Right lobe of liver (tissue), 6 donors: ENCODE measurements at regions not wholly inside any gene's neighbourhood (a gene's known extent, or its start where the extent isn't known, plus 50 kb on each side); places are given as distances from the start of the nearest gene placed in this dataset.

Source experiments
- ATAC-seq, 4 donors: fragments of 200-7000 bp; cut with Tn5 transposase; one replicate each; pipeline ENCODE4 v1.9.1; 2020; ENCODE audit warnings: mild to moderate bottlenecking in 4 of 4, moderate library complexity in 4 of 4
- DNase-seq, 3 donors: peaks; one replicate each; pipeline ENCODE4 v3.0.0-alpha.2; 2020
- H3K27ac ChIP-seq, 3 donors: fragments of 200-600 bp; one replicate each; pipeline ENCODE4 v1.8.0; 2022
- H3K27me3 ChIP-seq, 2 donors: fragments of 200-600 bp; one replicate each; pipeline ENCODE4 v1.8.0; 2022
- H3K36me3 ChIP-seq, 4 donors: fragments of 200-600 bp; sonication (generic) in 1 of 4; one replicate each; pipeline versions ENCODE4 v1.5.1 to v1.8.0; 2017 to 2022; ENCODE audit warnings: control low read depth in 1 of 4
- H3K4me1 ChIP-seq, 4 donors: fragments of 200-600 bp; sonication (generic) in 1 of 4; one replicate each; pipeline versions ENCODE4 v1.5.1 to v1.8.0; 2017 to 2022; ENCODE audit warnings: control low read depth in 1 of 4
- H3K4me3 ChIP-seq, 3 donors: fragments of 200-600 bp; one replicate each; pipeline ENCODE4 v1.8.0; 2022
- H3K9me3 ChIP-seq, 4 donors: fragments of 200-600 bp; sonication (generic) in 1 of 4; one replicate each; pipeline versions ENCODE4 v1.5.1 to v1.8.0; 2017 to 2022; ENCODE audit warnings: control low read depth in 1 of 4
- POLR2A ChIP-seq: fragments of 450-650 bp; IDR thresholded peaks from one replicate; pipeline ENCODE4 v1.6.1; 2017; ENCODE audit warnings: antibody characterized with exemption, mild to moderate bottlenecking
- WGBS: methylation state at CpG from one replicate; pipeline ENCODE4 v1.1.6; 2018; ENCODE audit warnings: low coverage, low lambda C conversion rate; ENCODE audit not compliant: insufficient coverage; ENCODE audit errors: missing lambda C conversion rate; 5-methylcytosine and 5-hydroxymethylcytosine counted together
- intact Hi-C, 2 donors: fragments of 100-400 bp; cut with DNase I; formaldehyde crosslinking; loops; one replicate each; pipeline versions ENCODE4 v1.11.2 to v1.14.1; 2022
- TF ChIP-seq, protein P1 (sequence below), 4 donors: fragments of 200-600 bp in 3 of 4; fragments of 450-650 bp in 1 of 4; IDR thresholded peaks; one replicate each; pipeline versions ENCODE4 v1.5.1 to v1.8.0; 2016 to 2022; ENCODE audit warnings: antibody characterized with exemption in 4 of 4, mild to moderate bottlenecking in 2 of 4
- donor health status: DM: no; HTN: yes; CAD: no.
- donor health status: DM: no; HTN: no; CAD: no.
- donor health status: DM: no; HTN: no; CAD: no.
- donor health status: DM: no; HTN: yes; CAD: no.
- donor health status: DM: no; HTN: yes; CAD: no.

DNA sequence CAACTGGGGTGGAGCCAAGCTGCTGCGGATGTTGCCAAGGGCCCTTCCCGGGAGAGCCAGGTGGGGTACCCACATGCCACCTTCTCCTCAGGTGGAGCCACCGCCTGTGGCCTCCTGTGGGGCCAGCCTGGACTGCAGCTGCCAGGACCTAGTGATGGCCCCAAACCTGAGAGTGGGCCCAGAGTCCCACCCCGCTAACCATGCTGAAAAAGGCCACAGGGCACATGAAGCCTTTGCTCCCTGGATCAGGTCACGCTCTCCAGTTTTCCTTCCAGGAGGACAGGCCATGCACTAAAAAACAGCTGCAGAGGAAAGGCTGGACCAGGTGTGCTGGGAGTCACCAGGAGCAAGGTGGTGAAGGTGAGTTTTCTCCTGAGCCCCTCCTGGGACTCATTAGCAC, 73.9 kb upstream of the SLC22A16 start:
- DNase-seq: no peak
- H3K36me3 ChIP-seq: no peaks in the 10 kb centered on the region
- no peaks in the 10 kb centered on the region for H3K9me3 ChIP-seq
- TF ChIP-seq POLR2A: no peak
- TF ChIP-seq, protein P1, sequence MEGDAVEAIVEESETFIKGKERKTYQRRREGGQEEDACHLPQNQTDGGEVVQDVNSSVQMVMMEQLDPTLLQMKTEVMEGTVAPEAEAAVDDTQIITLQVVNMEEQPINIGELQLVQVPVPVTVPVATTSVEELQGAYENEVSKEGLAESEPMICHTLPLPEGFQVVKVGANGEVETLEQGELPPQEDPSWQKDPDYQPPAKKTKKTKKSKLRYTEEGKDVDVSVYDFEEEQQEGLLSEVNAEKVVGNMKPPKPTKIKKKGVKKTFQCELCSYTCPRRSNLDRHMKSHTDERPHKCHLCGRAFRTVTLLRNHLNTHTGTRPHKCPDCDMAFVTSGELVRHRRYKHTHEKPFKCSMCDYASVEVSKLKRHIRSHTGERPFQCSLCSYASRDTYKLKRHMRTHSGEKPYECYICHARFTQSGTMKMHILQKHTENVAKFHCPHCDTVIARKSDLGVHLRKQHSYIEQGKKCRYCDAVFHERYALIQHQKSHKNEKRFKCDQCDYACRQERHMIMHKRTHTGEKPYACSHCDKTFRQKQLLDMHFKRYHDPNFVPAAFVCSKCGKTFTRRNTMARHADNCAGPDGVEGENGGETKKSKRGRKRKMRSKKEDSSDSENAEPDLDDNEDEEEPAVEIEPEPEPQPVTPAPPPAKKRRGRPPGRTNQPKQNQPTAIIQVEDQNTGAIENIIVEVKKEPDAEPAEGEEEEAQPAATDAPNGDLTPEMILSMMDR (IDR thresholded peaks at IDR 0.05): no peak
- ATAC-seq: no peak
- peaks cover 0 to 7% (median 0%) of the 10 kb centered on the region in 4 donors for H3K4me1 ChIP-seq
- 90% methylated on average over 2 of the region's 5 CpGs for WGBS
- no peak overlapping the region for H3K27ac ChIP-seq
- intact Hi-C loops: no loop called here
- no peaks in the 10 kb centered on the region for H3K27me3 ChIP-seq
- no peak overlapping the region for H3K4me3 ChIP-seq

DNA sequence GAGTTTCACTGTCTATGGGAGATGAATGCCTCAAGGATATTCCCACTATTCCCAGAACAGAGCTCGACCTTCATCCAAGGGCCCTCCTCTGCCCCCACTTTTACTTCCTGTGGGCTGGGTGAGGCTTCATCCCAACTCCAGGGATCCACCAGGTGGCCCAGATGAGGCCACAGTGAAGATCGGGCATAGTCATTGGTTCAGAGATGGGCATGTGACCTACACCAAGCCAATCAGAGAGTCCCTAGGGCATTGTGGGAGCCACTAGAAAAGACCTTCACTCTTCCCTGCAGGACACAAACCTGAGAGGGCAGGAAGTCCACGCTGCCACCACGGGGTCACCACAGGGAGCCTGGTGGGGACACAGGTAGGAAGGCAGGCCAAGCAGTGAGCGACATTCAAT, 72.9 kb upstream of the SLC22A16 start:
- no peak overlapping the region for H3K27ac ChIP-seq
- DNase-seq (no peak), ATAC-seq (no peak)
- WGBS: 90% methylated on average over 5 of the region's 5 CpGs
- no peak overlapping the region for H3K4me3 ChIP-seq
- no peaks in the 10 kb centered on the region for H3K27me3 ChIP-seq
- no peaks in the 10 kb centered on the region for H3K9me3 ChIP-seq
- intact Hi-C loops: no loop called here
- no peaks in the 10 kb centered on the region for H3K36me3 ChIP-seq
- TF ChIP-seq, protein P1 (IDR thresholded peaks at IDR 0.05): no peak
- TF ChIP-seq POLR2A: no peak
- H3K4me1 ChIP-seq: no peaks in the 10 kb centered on the region

DNA sequence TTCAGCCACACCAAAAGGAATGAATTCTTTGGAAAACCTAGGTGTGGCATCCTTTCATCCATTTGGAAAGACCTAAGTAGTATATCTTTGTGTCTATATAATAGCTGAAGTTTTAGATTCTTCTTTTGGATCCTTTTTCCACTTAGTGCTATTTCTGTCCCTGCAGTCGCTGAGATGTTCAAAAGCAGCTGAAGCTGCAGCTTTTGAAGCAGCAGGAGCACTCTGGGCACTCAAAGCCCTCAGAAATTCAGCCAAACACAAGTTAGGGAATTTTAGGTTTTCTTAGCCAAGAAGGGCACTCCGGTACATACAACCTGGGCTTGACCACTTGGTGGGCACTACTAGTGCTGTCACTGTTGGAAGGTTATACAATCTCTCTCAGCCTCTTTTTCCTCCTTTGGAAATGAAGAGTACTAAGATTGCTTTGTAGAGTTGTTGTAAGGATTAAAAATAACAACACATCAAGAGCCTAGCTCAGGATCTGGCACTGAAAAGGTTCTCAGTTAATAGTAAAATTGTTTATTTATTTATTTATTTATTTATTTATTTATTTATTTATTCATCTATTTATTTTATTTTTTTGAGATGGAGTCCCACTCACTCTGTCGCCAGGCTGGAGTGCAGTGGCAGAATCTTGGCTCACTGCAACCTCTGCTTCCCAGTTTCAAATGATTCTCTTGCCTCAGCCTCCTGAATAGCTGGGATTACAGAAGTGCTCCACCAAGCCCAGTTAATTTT, 71.9 kb upstream of the SLC22A16 start:
- H3K27me3 ChIP-seq: no peaks in the 10 kb centered on the region
- intact Hi-C loops: no loop called here
- H3K9me3 ChIP-seq: no peaks in the 10 kb centered on the region
- DNase-seq (no peak), ATAC-seq (no peak)
- H3K4me1 ChIP-seq: no peaks in the 10 kb centered on the region
- no peak overlapping the region for H3K4me3 ChIP-seq
- 67% methylated on average over 3 of the region's 3 CpGs for WGBS
- no peak for TF ChIP-seq POLR2A
- TF ChIP-seq, protein P1 (IDR thresholded peaks at IDR 0.05): no peak
- no peak overlapping the region for H3K27ac ChIP-seq
- H3K36me3 ChIP-seq: no peaks in the 10 kb centered on the region

DNA sequence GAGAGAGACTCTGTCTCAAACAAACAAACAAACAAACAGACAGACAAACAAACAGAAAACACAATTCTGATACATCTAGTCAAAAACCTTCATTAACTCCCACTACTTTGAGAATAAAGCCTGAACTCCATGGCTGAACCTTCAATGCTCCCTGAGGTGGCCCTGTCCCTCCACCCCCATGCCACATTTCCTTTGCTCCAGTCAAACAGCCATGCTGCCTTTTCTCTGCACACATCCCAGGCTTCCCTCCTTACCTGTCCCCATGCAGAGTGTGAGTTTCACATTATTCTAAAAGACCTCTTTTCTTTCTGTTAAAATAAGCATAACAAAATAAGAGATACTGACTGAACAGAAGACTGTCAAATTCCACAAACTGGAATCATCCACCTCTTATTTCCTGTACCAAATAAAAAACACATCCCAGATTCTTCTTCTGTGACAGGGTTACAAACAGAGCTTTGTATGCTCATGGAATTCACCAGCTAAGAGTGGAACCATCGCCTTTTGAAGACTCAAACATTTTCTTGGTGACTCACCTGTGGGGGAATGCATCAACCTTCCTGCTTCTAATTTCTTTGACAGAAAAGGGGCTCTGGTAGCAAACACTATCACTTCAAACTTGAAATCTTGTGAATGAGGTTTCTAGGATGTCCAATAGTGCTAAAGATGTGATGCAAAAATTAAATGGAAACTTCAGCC, 71.0 kb upstream of the SLC22A16 start:
- no peak for DNase-seq
- TF ChIP-seq, protein P1 (IDR thresholded peaks at IDR 0.05): no peak
- TF ChIP-seq POLR2A: no peak
- Histone ChIP-seq H3K27ac (no peak overlapping the region), H3K9me3 (no peaks in the 10 kb centered on the region), H3K36me3 (no peaks in the 10 kb centered on the region), H3K4me1 (no peaks in the 10 kb centered on the region), H3K4me3 (no peak overlapping the region), H3K27me3 (no peaks in the 10 kb centered on the region)
- ATAC-seq: no peak
- intact Hi-C loops: no loop called here
- WGBS: 63% methylated on average over 1 of the region's 1 CpG
